ENCODE measurements at regions not wholly inside any gene's neighbourhood (a gene's known extent, or its start where the extent isn't known, plus 50 kb on each side); places are given as distances from the start of the nearest gene placed in this dataset.

DNA sequence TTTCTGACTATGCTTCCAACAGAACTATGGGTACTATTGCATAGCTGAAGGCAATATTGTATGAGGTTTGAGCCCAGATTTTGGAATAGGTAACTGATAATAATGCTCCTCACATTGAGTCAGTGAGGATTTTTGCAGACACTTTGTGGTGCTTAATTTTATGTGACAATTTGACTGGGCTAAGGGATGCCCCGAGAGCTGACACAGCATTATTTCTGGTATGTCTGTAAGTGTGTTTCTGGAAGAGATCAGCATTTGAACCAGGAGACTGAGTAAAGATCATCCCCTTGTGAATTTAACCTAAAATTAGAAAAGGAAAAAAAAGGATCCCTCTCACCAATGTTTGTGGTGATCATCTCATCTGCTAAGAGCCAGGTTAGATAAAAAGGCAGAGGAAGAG is 404.9 kb downstream of the AEBP2 start:
- intact Hi-C loops (cut with micrococcal nuclease; ENCODE audit: unreplicated experiment), result no loop called here
- H3K4me3 ChIP-seq (ENCODE audit: low read depth, low read length), result no peak overlapping the region
- Mint-ChIP-seq H3K27ac (ENCODE audit: unreplicated experiment) (no peak overlapping the region), H3K4me3 (ENCODE audit: unreplicated experiment) (no peak overlapping the region), H3K27me3 (ENCODE audit: insufficient read depth, unreplicated experiment) (peaks cover 4% of the 10 kb centered on the region), H3K4me1 (ENCODE audit: low read depth, unreplicated experiment) (peaks cover 7% of the 10 kb centered on the region), H3K9me3 (ENCODE audit: unreplicated experiment) (peaks cover 2% of the 10 kb centered on the region), H3K36me3 (ENCODE audit: insufficient read depth, unreplicated experiment) (no peaks in the 10 kb centered on the region)
- no peaks in the 10 kb centered on the region for H3K27me3 ChIP-seq (replicated peaks; ENCODE audit: control insufficient read depth, insufficient read depth, low read length)
- H3K9me3 ChIP-seq, result no peaks in the 10 kb centered on the region
- TF ChIP-seq, protein P1, sequence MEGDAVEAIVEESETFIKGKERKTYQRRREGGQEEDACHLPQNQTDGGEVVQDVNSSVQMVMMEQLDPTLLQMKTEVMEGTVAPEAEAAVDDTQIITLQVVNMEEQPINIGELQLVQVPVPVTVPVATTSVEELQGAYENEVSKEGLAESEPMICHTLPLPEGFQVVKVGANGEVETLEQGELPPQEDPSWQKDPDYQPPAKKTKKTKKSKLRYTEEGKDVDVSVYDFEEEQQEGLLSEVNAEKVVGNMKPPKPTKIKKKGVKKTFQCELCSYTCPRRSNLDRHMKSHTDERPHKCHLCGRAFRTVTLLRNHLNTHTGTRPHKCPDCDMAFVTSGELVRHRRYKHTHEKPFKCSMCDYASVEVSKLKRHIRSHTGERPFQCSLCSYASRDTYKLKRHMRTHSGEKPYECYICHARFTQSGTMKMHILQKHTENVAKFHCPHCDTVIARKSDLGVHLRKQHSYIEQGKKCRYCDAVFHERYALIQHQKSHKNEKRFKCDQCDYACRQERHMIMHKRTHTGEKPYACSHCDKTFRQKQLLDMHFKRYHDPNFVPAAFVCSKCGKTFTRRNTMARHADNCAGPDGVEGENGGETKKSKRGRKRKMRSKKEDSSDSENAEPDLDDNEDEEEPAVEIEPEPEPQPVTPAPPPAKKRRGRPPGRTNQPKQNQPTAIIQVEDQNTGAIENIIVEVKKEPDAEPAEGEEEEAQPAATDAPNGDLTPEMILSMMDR (IDR thresholded peaks at IDR 0.05; ENCODE audit: insufficient read depth in 1 of 2, low read depth in 1 of 2, low read length in 1 of 2, severe bottlenecking in 1 of 2, unreplicated experiment in 1 of 2), result no peak
- POLR2A ChIA-PET, result no interaction called here
- CTCF ChIA-PET, result no interaction called here
- BruUV-seq (replicated peaks), result no TSS peak
- no peaks in the 10 kb centered on the region for H3K4me1 ChIP-seq
- no peak for DNase-seq
- no peaks in the 10 kb centered on the region for H3K36me3 ChIP-seq (ENCODE audit: control insufficient read depth, insufficient read depth, low read length)

DNA sequence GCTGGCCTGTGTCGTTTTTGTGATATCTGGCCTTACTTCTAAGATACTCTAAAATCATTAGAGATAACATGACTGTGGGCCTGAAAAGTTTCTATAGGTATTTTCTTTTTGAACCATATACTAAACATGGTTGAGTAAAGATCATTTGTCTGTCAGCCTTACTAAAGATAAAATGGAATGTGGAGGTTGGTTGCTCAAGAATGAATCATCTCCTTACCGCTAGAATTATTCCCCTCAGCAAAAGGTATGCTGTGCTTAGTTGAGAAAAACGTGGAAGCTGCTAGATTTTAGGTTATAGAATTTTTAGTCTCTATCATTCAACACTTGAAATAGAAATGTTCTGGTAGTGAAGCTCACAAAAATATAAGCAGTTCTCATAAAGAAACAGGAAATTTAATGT is 407.3 kb downstream of the AEBP2 start:
- Mint-ChIP-seq H3K4me3 (ENCODE audit: unreplicated experiment) (no peak overlapping the region), H3K9me3 (ENCODE audit: unreplicated experiment) (peaks cover 14% of the 10 kb centered on the region), H3K27ac (ENCODE audit: unreplicated experiment) (no peak overlapping the region), H3K27me3 (ENCODE audit: insufficient read depth, unreplicated experiment) (no peaks in the 10 kb centered on the region), H3K36me3 (ENCODE audit: insufficient read depth, unreplicated experiment) (no peaks in the 10 kb centered on the region), H3K4me1 (ENCODE audit: low read depth, unreplicated experiment) (peaks cover 7% of the 10 kb centered on the region)
- Histone ChIP-seq H3K27me3 (replicated peaks; ENCODE audit: control insufficient read depth, insufficient read depth, low read length) (no peaks in the 10 kb centered on the region), H3K4me3 (ENCODE audit: low read depth, low read length) (no peak overlapping the region), H3K36me3 (ENCODE audit: control insufficient read depth, insufficient read depth, low read length) (no peaks in the 10 kb centered on the region), H3K4me1 (no peaks in the 10 kb centered on the region), H3K9me3 (no peaks in the 10 kb centered on the region)
- ChIA-PET POLR2A (no interaction called here), CTCF (no interaction called here)
- intact Hi-C loops (cut with micrococcal nuclease; ENCODE audit: unreplicated experiment), result no loop called here
- no TSS peak for BruUV-seq (replicated peaks)
- no peak for DNase-seq
- TF ChIP-seq, protein P1 (IDR thresholded peaks at IDR 0.05; ENCODE audit: insufficient read depth in 1 of 2, low read depth in 1 of 2, low read length in 1 of 2, severe bottlenecking in 1 of 2, unreplicated experiment in 1 of 2), result no peak

DNA sequence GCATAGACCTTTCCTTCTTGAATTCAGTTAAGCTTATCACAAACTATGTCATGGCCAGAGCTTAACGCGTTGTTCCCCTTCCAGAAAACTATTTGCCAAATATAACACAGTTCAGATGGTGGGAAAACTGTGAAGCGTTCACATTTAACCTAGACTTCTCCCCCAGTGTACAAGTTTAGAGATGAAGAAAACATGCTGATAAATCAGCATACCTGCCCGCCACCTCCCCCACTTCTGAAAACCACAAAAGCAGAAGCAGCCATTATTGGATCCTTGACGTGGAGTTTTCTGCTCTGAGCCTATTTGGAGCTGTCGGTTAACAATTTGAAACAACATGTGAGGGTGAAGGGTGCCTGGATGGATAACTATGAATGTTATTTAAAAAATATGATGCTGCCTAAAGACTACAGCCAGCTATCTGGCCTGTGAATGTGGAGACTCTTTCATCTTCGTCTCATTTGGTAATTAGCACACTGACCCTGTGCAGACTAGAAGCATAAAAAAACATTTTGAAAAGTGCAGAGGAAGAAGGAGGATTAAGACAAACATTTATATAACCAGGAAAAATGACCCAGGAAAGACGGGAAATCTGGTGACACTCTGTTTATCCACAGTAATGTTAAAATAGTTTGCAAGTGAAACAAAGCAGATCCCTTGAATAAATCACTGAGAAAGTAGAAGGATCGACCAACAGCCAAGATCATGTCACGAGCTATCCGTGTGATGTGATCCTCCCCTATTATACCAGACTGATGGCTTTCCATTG is 408.2 kb downstream of the AEBP2 start:
- Histone ChIP-seq H3K9me3 (no peaks in the 10 kb centered on the region), H3K4me1 (no peaks in the 10 kb centered on the region), H3K27me3 (replicated peaks; ENCODE audit: control insufficient read depth, insufficient read depth, low read length) (no peaks in the 10 kb centered on the region), H3K4me3 (ENCODE audit: low read depth, low read length) (no peak overlapping the region), H3K36me3 (ENCODE audit: control insufficient read depth, insufficient read depth, low read length) (no peaks in the 10 kb centered on the region)
- TF ChIP-seq, protein P1 (IDR thresholded peaks at IDR 0.05; ENCODE audit: insufficient read depth in 1 of 2, low read depth in 1 of 2, low read length in 1 of 2, severe bottlenecking in 1 of 2, unreplicated experiment in 1 of 2), result no peak
- intact Hi-C loops (cut with micrococcal nuclease; ENCODE audit: unreplicated experiment), result no loop called here
- Mint-ChIP-seq H3K4me1 (ENCODE audit: low read depth, unreplicated experiment) (peaks cover 7% of the 10 kb centered on the region), H3K36me3 (ENCODE audit: insufficient read depth, unreplicated experiment) (no peaks in the 10 kb centered on the region), H3K27ac (ENCODE audit: unreplicated experiment) (no peak overlapping the region), H3K4me3 (ENCODE audit: unreplicated experiment) (no peak overlapping the region), H3K9me3 (ENCODE audit: unreplicated experiment) (peaks cover 14% of the 10 kb centered on the region), H3K27me3 (ENCODE audit: insufficient read depth, unreplicated experiment) (no peaks in the 10 kb centered on the region)
- no peak for DNase-seq
- CTCF ChIA-PET, result no interaction called here
- no TSS peak for BruUV-seq (replicated peaks)
- POLR2A ChIA-PET, result no interaction called here
